GM21723 (cell line): ENCODE measurements at regions not wholly inside any gene's neighbourhood (a gene's known extent, or its start where the extent isn't known, plus 50 kb on each side); places are given as distances from the start of the nearest gene placed in this dataset.
"Not testable (repeated sequence)": the region's sequence is repeated elsewhere in the genome, so short reads cannot be mapped to it uniquely, and the experiment has no call there.

ENCODE experiments used
- ATAC-seq: cut with Tn5 transposase; IDR thresholded peaks from one replicate; pipeline ENCODE4 v1.9.1; 2021; ENCODE audit warnings: mild to moderate bottlenecking, moderate library complexity; ENCODE audit not compliant: unreplicated experiment

DNA sequence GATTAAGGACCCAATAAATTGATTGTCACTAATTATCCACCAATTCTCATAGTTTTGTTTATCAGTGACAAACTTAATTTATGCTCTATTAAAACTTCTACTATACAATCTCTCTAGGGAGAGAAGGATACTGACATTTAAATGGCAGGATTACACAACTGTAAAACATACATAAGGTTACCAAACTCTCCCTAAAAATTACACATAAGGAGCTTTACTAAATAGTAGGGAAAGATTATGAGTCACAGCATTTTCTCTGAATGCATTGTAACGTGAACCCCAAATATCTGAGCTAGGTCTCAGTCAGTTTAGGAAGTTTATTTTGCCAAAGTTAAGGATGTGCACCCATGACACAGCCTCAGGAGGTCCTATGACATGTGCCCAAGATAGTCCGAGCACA lies 2140.6 kb downstream of the NCAM2 start:
- ATAC-seq = no peak

DNA sequence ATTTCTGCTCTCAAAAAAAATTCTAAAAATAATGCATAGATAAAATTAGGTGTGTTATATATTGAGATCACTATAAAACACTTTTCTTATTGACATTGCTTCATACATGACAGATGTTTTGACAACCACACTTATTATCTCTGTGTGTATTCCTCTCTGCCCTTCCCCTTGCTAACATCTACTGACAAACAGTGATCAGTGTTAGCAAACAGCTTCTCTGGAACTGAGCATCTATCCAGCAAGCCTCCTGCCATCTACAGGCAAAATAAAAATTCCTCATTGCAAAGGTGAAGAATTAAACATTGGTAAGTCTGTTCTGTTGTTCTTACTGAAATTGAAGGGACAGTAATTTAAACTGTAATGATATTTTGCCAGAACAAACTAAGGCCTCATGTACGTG lies 2153.9 kb downstream of the NCAM2 start:
- no peak for ATAC-seq

DNA sequence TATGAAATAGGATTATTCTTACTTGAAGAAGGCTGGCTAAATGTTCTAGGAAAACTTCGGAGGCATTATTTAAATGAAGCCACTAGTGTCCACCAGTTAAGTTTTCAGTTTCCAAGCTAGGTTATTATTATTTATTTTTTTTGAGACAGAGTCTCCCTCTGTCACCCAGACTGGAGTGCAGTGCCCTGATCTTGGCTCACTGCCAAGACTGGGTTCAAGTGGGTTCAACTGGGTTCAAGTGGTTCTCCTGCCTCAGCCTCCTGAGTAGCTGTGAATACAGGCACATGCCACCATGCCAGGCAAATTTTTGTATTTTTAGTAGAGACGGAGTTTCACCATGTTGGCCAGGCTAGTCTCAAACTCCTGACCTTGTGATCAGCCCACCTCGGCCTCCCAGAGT lies 2155.6 kb downstream of the NCAM2 start:
- ATAC-seq = not testable (repeated sequence)

DNA sequence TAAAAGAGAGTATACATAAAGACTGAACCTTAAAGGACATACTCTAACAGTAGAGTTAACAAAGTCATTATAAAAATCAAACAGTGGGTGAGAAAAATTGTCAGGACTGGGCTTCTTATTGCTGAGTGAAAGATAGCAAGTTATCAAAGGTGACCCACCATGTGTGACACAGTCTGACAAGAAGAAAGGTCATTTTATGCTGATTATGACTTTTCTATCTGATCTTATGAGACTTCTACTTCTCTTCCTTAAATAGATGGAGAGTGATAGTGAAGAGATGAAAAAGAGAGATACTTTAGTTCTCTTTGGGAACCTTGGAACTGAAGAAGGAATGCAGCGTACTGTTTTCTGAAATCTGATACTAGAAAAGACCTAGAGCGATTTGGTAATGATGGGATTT lies 2157.1 kb downstream of the NCAM2 start:
- ATAC-seq = no peak

DNA sequence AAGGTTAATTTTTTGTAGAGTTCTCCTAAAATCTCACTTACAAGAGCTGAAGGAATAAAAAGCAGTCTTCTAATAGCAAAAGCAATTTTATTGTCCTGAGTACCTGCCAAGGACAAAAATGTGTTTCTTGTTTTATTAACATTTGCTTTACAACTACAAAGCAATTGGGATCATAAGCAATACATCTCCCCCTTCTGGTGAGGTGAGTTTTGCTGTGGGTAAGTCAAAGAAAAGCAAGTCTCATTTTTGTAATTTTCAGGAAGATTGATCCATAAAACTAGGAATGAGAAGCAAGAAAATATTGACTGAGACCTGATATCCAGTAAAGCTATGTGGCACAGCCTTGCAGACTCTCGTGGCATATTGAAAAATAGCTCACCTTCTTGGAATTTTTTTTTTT lies 2162.7 kb downstream of the NCAM2 start:
- no peak for ATAC-seq

DNA sequence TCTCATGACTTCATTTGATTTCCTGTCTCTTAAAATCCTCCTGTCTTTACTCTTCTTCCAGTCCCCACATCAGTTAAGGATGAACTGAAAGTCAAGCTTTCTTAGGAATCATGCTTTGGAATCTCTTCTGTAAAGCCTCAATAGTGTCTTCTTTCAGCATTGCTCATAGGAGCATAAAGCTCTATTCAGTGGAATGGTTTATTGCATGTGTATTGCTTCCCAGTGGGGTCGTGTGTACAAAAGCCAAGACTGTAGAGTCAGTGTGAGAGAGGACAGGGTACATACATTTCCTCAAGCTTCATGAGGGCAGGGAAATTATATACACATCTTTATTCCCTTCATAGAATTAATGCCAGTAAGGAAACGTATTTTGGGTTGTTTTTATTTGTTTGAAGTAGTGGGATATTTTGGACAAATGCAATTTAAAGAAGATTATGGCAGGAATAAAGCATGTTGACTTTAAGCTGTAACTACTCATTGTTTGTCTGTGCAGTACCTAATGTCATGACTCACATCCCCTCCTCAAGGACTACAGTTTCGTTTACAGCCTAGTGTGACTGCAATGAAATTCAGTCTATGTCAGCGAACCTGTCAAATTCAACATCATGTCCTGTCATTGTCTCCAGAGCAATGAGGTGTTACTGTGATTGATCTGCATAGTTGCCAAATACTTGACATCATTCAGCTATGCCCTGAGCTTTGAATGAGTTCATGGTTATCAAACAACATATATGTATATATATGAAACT lies 2164.2 kb downstream of the NCAM2 start:
- ATAC-seq = no peak
